ENCODE measurements at regions not wholly inside any gene's neighbourhood (a gene's known extent, or its start where the extent isn't known, plus 50 kb on each side); places are given as distances from the start of the nearest gene placed in this dataset.
"Not testable (repeated sequence)": the region's sequence is repeated elsewhere in the genome, so short reads cannot be mapped to it uniquely, and the experiment has no call there.

DNA sequence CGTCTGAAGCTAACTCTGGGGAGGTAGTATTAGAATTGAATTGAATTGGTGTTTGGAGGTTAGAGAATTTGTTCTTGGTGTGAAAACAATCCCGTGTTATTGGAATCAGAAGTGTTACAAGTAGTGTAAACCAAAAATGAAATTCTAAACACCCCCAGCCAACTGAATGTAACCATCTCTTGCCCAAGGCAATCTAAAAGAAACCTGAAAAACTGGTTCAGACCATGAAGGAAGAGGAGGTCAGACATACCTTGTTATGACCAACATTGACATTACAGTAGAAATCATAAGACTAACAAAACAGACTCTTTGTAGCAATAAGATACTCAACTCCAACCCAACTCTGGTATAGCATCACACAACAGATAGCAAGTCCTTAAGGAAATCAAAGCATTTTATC lies 159.0 kb downstream of the TUSC1 start:
- Mint-ChIP-seq H3K9me3 (peaks cover 16% of the 10 kb centered on the region), H3K27ac (no peak overlapping the region), H3K27me3 (no peaks in the 10 kb centered on the region), H3K4me3 (no peak overlapping the region), H3K4me1 (no peaks in the 10 kb centered on the region), H3K36me3 (ENCODE audit: low read depth) (no peaks in the 10 kb centered on the region)
- DNase-seq (no peak), ATAC-seq (no peak)

DNA sequence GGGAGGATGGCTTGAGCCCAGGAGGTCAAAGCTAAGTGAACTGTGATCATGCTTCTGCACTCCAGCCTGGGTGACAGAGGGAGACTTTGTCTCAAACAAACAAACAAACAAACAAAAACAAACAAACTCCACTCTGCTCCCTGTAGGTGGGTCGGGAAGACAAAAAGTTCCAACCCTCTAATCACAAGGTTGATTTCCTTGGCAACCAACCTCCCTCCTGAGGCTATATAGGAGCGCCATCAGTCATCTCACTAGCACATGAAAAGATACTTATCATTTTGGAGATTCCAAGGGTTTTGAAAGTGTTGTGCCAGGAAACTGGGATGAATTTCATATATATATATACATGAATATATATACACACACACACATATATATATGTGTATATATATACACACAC lies 160.5 kb downstream of the TUSC1 start:
- no peak for ATAC-seq
- Mint-ChIP-seq H3K4me1 (no peaks in the 10 kb centered on the region), H3K9me3 (peaks cover 24% of the 10 kb centered on the region), H3K4me3 (no peak overlapping the region), H3K27ac (no peak overlapping the region), H3K36me3 (ENCODE audit: low read depth) (no peaks in the 10 kb centered on the region), H3K27me3 (no peaks in the 10 kb centered on the region)
- no peak for DNase-seq

- Mint-ChIP-seq H3K4me3 (no peak overlapping the region), H3K9me3 (peaks cover 23% of the 10 kb centered on the region), H3K4me1 (no peaks in the 10 kb centered on the region), H3K36me3 (ENCODE audit: low read depth) (no peaks in the 10 kb centered on the region), H3K27ac (no peak overlapping the region), H3K27me3 (no peaks in the 10 kb centered on the region)
- ATAC-seq = no peak
- no peak for DNase-seq
Measured at GRCh38 chr9:25513509-25514033, 164.7 kb downstream of the TUSC1 start.

DNA sequence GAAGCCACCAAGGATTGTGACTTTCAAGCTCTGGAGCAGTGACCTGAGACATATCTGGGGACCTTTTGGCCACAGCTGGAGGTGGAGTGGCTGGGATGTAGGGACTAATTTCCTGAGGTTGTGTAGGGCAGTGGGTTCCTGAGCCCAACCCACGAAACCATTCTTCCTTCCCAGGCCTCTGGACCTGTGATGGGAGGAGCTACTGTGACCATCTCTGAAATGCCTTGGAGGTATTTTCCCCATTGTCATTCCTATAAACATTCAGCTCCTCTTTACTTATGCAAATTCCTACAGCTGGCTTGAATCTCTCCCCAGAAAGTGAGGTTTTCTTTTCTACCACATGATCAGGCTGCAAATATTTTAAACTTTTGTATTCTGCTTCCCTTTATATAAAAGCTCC lies 172.6 kb downstream of the TUSC1 start:
- no peaks in the 10 kb centered on the region for H3K4me1 Mint-ChIP-seq
- DNase-seq = no peak
- no peak overlapping the region for H3K4me3 Mint-ChIP-seq
- H3K27ac Mint-ChIP-seq = no peak overlapping the region
- H3K36me3 Mint-ChIP-seq (ENCODE audit: low read depth) = no peaks in the 10 kb centered on the region
- H3K9me3 Mint-ChIP-seq = peaks cover 28% of the 10 kb centered on the region
- H3K27me3 Mint-ChIP-seq = no peaks in the 10 kb centered on the region
- no peak for ATAC-seq

GRCh38 chr9:25481372-25481771 lies 196.9 kb downstream of the TUSC1 start:
- ATAC-seq = no peak
- Mint-ChIP-seq H3K9me3 (peaks cover 21% of the 10 kb centered on the region), H3K27ac (no peak overlapping the region)

DNA sequence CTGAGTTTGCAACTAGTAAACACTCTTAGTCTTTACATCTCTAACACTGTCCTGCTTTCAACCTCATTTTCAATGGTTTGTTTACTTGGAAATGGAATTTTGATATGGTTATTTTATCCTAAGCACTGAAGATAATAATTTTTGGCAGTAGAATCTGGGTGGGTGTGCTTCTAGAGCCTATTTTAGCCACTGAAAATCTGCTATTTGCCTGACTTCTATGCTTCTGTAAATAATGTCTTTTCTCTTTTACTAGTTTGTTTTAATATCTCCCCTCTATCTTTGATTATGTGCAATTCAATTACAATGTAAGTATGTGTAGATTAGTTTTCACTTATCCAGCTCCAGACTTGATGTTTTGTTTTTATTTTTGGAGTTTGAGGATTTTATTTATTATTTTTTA lies 197.5 kb downstream of the TUSC1 start:
- Mint-ChIP-seq H3K9me3 (peaks cover 14% of the 10 kb centered on the region), H3K4me3 (no peak overlapping the region), H3K4me1 (no peaks in the 10 kb centered on the region), H3K27ac (no peak overlapping the region), H3K36me3 (ENCODE audit: low read depth) (no peaks in the 10 kb centered on the region), H3K27me3 (no peaks in the 10 kb centered on the region)
- DNase-seq (no peak), ATAC-seq (no peak)

More at GRCh38 chr9:25481372-25481771, 196.9 kb downstream of the TUSC1 start:
- Mint-ChIP-seq H3K4me1 (no peaks in the 10 kb centered on the region), H3K4me3 (no peak overlapping the region), H3K36me3 (ENCODE audit: low read depth) (no peaks in the 10 kb centered on the region), H3K27me3 (no peaks in the 10 kb centered on the region)
- no peak for DNase-seq

DNA sequence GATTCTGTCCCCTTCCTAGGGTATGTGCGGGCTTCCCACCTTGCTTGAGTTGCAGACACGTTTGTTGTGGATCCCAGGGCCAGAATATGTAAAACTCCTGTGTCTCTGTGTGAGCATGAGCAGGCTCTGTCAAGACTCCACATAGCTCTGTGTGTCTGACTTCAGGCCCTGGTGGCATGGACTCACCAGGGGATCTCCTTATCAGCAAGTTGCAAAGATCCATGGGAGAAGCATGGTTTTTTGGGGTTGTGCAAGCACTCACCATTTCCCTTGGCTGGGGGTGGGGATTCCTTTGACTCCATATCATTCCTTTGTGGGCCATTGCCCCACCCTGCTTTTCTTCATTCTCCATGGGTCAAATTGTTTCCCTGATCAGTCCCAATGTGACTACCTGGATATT lies 205.6 kb downstream of the TUSC1 start:
- no peak for ATAC-seq
- Mint-ChIP-seq H3K36me3 (ENCODE audit: low read depth) (no peaks in the 10 kb centered on the region), H3K27ac (no peak overlapping the region), H3K27me3 (no peaks in the 10 kb centered on the region), H3K9me3 (peaks cover 36% of the 10 kb centered on the region), H3K4me3 (no peak overlapping the region), H3K4me1 (no peaks in the 10 kb centered on the region)
- no peak for DNase-seq

DNA sequence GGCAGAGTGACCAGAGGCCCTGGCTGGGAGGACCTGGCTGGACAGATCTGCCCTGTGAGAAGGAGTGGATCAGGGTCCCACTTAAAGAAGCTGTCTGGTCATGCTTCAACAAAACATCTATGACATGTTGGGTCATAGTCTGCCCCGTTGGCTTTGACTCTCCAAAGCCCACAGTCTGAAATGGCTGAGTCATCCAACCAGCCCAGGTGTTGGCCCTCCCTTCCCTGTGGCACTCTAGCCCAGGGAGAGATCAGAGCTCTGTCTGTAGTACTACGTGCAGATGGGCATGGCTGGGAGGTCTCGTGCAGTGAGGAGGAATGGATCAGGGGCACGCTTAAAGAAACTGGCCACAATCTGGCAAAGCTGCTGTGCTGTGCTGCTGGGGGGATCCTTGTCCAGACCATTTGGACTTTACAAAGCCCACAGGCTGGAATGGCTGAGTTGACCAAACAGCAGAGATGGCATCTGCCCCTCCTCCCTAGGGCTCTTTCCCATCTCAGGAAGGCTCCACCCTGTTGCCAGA lies 206.1 kb downstream of the TUSC1 start:
- Mint-ChIP-seq H3K27ac (no peak overlapping the region), H3K4me1 (no peaks in the 10 kb centered on the region), H3K36me3 (ENCODE audit: low read depth) (no peaks in the 10 kb centered on the region), H3K27me3 (no peaks in the 10 kb centered on the region), H3K4me3 (no peak overlapping the region), H3K9me3 (peaks cover 33% of the 10 kb centered on the region)
- no peak for DNase-seq
- no peak for ATAC-seq

DNA sequence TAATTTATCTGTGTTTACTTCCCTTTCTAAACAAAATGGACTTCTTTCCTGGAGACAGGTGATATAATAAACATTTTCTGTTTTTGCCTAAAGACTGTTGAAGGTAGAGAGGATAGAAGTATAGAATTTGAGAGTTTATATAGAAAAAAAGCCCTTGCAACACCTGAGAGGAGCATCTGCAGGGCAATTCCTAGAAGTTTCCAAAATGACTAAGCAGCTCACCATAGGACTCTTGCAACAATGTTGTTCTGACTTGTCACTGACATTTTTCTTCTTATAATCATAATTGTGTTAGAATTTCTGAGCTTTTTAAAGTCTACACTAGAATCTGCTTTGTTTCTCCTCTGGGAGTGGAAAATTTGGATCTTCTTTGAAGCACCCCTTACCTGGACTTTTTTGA lies 216.8 kb downstream of the TUSC1 start:
- Mint-ChIP-seq H3K9me3 (peaks cover 18% of the 10 kb centered on the region), H3K27me3 (no peaks in the 10 kb centered on the region), H3K27ac (no peak overlapping the region), H3K4me1 (no peaks in the 10 kb centered on the region), H3K36me3 (ENCODE audit: low read depth) (no peaks in the 10 kb centered on the region), H3K4me3 (no peak overlapping the region)
- ATAC-seq (no peak), DNase-seq (no peak)

DNA sequence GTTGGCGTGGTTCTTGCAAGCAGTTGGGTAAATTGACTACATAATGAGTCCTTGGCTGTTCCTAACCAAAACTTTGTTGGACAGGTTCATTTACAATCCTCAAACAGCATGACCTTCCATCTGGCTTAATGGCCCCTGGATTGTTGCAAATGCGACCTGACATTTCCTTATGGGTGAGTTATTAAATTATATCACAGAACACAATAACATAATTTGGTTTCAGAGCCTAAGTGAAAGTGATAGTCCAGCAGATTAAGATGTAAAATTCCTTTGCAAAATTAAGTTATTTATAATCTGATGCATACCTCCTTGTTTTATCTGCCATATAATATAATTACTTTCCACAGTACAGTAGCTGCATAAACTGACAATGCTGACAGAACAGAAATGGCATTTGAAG lies 224.4 kb downstream of the TUSC1 start:
- no peaks in the 10 kb centered on the region for H3K4me1 Mint-ChIP-seq
- no peak for ATAC-seq
- no peak overlapping the region for H3K27ac Mint-ChIP-seq
- no peak overlapping the region for H3K4me3 Mint-ChIP-seq
- DNase-seq = no peak
- H3K36me3 Mint-ChIP-seq (ENCODE audit: low read depth) = no peaks in the 10 kb centered on the region
- no peaks in the 10 kb centered on the region for H3K27me3 Mint-ChIP-seq
- H3K9me3 Mint-ChIP-seq = peaks cover 9% of the 10 kb centered on the region

- Mint-ChIP-seq H3K27me3 (no peaks in the 10 kb centered on the region), H3K9me3 (peaks cover 9% of the 10 kb centered on the region), H3K36me3 (ENCODE audit: low read depth) (no peaks in the 10 kb centered on the region), H3K4me1 (no peaks in the 10 kb centered on the region), H3K4me3 (no peak overlapping the region), H3K27ac (no peak overlapping the region)
- DNase-seq = no peak
- no peak for ATAC-seq
Measured at GRCh38 chr9:25449503-25449902, 228.7 kb downstream of the TUSC1 start.

- not testable (repeated sequence) for H3K27ac Mint-ChIP-seq; ATAC-seq; H3K36me3 Mint-ChIP-seq (ENCODE audit: low read depth); H3K4me3 Mint-ChIP-seq; H3K4me1 Mint-ChIP-seq; H3K27me3 Mint-ChIP-seq; DNase-seq
- H3K9me3 Mint-ChIP-seq = peaks cover 15% of the 10 kb centered on the region
Measured at GRCh38 chr9:25445721-25446120, 232.5 kb downstream of the TUSC1 start.

GRCh38 chr9:25442526-25442925 lies 235.7 kb downstream of the TUSC1 start:
- no peaks in the 10 kb centered on the region for H3K27me3 Mint-ChIP-seq
- no peaks in the 10 kb centered on the region for H3K36me3 Mint-ChIP-seq (ENCODE audit: low read depth)
- no peaks in the 10 kb centered on the region for H3K4me1 Mint-ChIP-seq
- no peak for ATAC-seq
- H3K27ac Mint-ChIP-seq = no peak overlapping the region
- no peak for DNase-seq
- peaks cover 15% of the 10 kb centered on the region for H3K9me3 Mint-ChIP-seq
- no peak overlapping the region for H3K4me3 Mint-ChIP-seq

DNA sequence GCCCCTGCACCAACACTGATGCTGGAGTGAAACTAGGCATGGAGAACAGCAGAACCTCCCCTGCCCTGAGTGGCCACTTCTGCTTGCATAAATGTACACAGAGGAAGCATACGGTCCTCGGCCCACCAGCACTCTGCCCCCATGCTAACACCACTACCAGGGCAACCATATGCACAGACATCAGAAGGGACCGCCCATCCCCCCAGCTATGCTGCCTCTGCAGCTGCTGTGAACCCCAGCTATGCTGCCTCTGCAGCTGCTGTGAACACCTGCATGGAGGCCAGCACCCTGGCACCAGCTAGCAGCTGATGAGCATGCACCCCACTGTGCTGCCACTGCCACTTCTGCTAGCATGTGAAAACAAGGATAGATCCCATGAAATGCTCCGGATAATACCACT lies 250.3 kb downstream of the TUSC1 start:
- no peak overlapping the region for H3K27ac Mint-ChIP-seq
- no peaks in the 10 kb centered on the region for H3K4me1 Mint-ChIP-seq
- DNase-seq (no peak), ATAC-seq (no peak)
- peaks cover 45% of the 10 kb centered on the region for H3K9me3 Mint-ChIP-seq
- no peaks in the 10 kb centered on the region for H3K36me3 Mint-ChIP-seq (ENCODE audit: low read depth)
- no peak overlapping the region for H3K4me3 Mint-ChIP-seq
- H3K27me3 Mint-ChIP-seq = no peaks in the 10 kb centered on the region

DNA sequence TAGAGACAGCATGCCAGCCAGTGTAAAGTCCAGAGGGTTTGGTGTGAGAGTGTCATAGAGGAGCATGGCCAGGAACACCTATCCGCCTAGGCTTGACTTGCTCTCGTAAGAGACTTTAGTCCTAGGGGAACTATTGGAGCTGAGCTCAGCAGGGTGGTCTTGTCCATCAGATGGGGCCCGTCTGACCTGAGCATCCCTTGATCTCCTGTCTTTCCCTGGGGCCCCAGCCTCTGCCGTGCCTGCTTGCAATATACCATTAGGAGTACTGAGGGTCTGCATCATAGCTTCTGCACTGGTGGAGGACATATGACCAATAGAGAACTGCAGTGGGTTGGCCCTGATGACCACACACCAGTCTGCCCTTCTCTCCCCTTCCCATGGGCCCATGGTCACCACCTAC lies 251.0 kb downstream of the TUSC1 start:
- Mint-ChIP-seq H3K9me3 (peaks cover 45% of the 10 kb centered on the region), H3K4me1 (no peaks in the 10 kb centered on the region), H3K27ac (no peak overlapping the region)

DNA sequence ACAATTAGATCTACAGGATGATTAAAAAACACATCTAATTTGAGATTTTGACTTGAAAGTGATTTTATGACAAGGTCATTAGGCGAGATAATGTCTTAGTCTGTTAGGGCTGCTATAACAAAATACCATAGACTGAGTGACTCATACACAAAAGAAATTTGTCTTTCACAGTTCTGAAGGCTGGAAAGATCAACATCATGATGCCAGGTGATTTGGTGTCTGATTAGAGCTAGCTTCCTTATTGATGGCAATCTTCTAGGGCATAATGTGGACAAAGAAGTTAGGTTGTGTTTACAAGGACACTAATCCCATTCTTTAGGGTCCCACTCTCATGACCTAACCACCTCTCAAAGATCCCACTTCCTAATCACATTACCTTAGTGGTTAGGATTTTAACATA lies 256.7 kb downstream of the TUSC1 start:
- DNase-seq = no peak
- H3K9me3 Mint-ChIP-seq = peaks cover 29% of the 10 kb centered on the region
- no peak overlapping the region for H3K27ac Mint-ChIP-seq
- H3K27me3 Mint-ChIP-seq = no peaks in the 10 kb centered on the region
- H3K36me3 Mint-ChIP-seq (ENCODE audit: low read depth) = no peaks in the 10 kb centered on the region
- no peaks in the 10 kb centered on the region for H3K4me1 Mint-ChIP-seq
- ATAC-seq = no peak
- H3K4me3 Mint-ChIP-seq = no peak overlapping the region

More for the DNA sequence above, 251.0 kb downstream of the TUSC1 start:
- ATAC-seq (no peak), DNase-seq (no peak)
- Mint-ChIP-seq H3K36me3 (ENCODE audit: low read depth) (no peaks in the 10 kb centered on the region), H3K4me3 (no peak overlapping the region), H3K27me3 (no peaks in the 10 kb centered on the region)
